ENCODE measurements at regions not wholly inside any gene's neighbourhood (a gene's known extent, or its start where the extent isn't known, plus 50 kb on each side); places are given as distances from the start of the nearest gene placed in this dataset.

- DNase-seq = peak in 2 of 5 experiments; percentile 32 to 39
Observed at GRCh38 chr5:56454219-56454862, 221.2 kb upstream of the ANKRD55 start.

GRCh38 chr5:56451742-56452141 lies 218.6 kb upstream of the ANKRD55 start:
- DNase-seq = no peak

- DNase-seq = no peak
Observed at GRCh38 chr5:56450766-56451165, 217.6 kb upstream of the ANKRD55 start.

GRCh38 chr5:56449071-56449640 lies 216.0 kb upstream of the ANKRD55 start:
- DNase-seq = no peak

GRCh38 chr5:56447656-56448055 lies 214.5 kb upstream of the ANKRD55 start:
- no peak for DNase-seq

- no peak for DNase-seq
Observed at GRCh38 chr5:56447232-56447631, 214.1 kb upstream of the ANKRD55 start.

GRCh38 chr5:56446728-56447127 lies 213.6 kb upstream of the ANKRD55 start:
- DNase-seq = no peak

GRCh38 chr5:56443826-56444225 lies 210.7 kb upstream of the ANKRD55 start:
- no peak for DNase-seq

GRCh38 chr5:56440871-56441740 lies 208.0 kb upstream of the ANKRD55 start:
- DNase-seq = no peak

- no peak for DNase-seq
Observed at GRCh38 chr5:56434986-56435385, 201.9 kb upstream of the ANKRD55 start.

- no peak for DNase-seq
Observed at GRCh38 chr5:56433039-56433617, 200.0 kb upstream of the ANKRD55 start.

- DNase-seq = no peak
Observed at GRCh38 chr5:56432321-56432720, 199.2 kb upstream of the ANKRD55 start.

GRCh38 chr5:56430422-56430821 lies 197.3 kb upstream of the ANKRD55 start:
- DNase-seq = no peak

GRCh38 chr5:56429110-56429561 lies 196.0 kb upstream of the ANKRD55 start:
- no peak for DNase-seq

GRCh38 chr5:56426693-56427092 lies 193.6 kb upstream of the ANKRD55 start:
- no peak for DNase-seq

- no peak for DNase-seq
Observed at GRCh38 chr5:56422076-56422762, 189.1 kb upstream of the ANKRD55 start.

GRCh38 chr5:56421246-56422075 lies 188.3 kb upstream of the ANKRD55 start:
- no peak for DNase-seq

- DNase-seq = no peak
Observed at GRCh38 chr5:56420323-56420722, 187.2 kb upstream of the ANKRD55 start.

- peak in 1 of 5 experiments; percentile 66 for DNase-seq
Observed at GRCh38 chr5:56419667-56420066, 186.5 kb upstream of the ANKRD55 start.

GRCh38 chr5:56415356-56415765 lies 182.2 kb upstream of the ANKRD55 start:
- no peak for DNase-seq

GRCh38 chr5:56414066-56414465 lies 180.9 kb upstream of the ANKRD55 start:
- DNase-seq = no peak

- DNase-seq = no peak
Observed at GRCh38 chr5:56413546-56413945, 180.4 kb upstream of the ANKRD55 start.

Data from T-helper 2 cell (primary cell).